H1 (cell line): ENCODE measurements at regions not wholly inside any gene's neighbourhood (a gene's known extent, or its start where the extent isn't known, plus 50 kb on each side); places are given as distances from the start of the nearest gene placed in this dataset.

Experiments
- KDM4A ChIP-seq: IDR thresholded peaks from one replicate; pipeline ENCODE4 v1.7.1; 2012; ENCODE audit warnings: low read depth, mild to moderate bottlenecking, moderate library complexity, low read length, inconsistent platforms; ENCODE audit not compliant: severe bottlenecking
- NRF1 ChIP-seq: IDR thresholded peaks from 2 replicates; pipeline ENCODE4 v1.6.1; 2011; ENCODE audit warnings: mild to moderate bottlenecking, low read depth, low read length, improper control_type of control experiment
- SAP30 ChIP-seq: fragments of 300-600 bp; sonication (generic); IDR thresholded peaks from 2 replicates; pipeline ENCODE4 v1.7.1; 2012; ENCODE audit warnings: low read length, moderate library complexity, mild to moderate bottlenecking, inconsistent platforms; ENCODE audit not compliant: insufficient read depth, insufficient replicate concordance

- TF ChIP-seq SAP30 (no peak), NRF1 (no peak), KDM4A (no peak)
Measured at GRCh38 chr11:121872356-121872755, 243.7 kb downstream of the BLID start (continued).
